A673 (cell line): ENCODE measurements at regions not wholly inside any gene's neighbourhood (a gene's known extent, or its start where the extent isn't known, plus 50 kb on each side); places are given as distances from the start of the nearest gene placed in this dataset.

Source experiments
- EZH2 ChIP-seq: fragments of 200-600 bp; sonication (generic); IDR thresholded peaks from 2 replicates; pipeline ENCODE4 v1.6.1; 2017; ENCODE audit warnings: borderline replicate concordance, low read depth, mild to moderate bottlenecking, mixed read lengths, antibody characterized with exemption, low read length; ENCODE audit not compliant: poor library complexity, severe bottlenecking
- TF ChIP-seq, protein P1 (sequence below): fragments of 300-800, 200-600 bp; sonication (generic); conservative IDR thresholded peaks from 2 replicates; pipeline ENCODE4 v1.5.1; 2017; ENCODE audit warnings: low read depth, mild to moderate bottlenecking, antibody characterized with exemption, low read length, moderate library complexity, mixed read lengths

DNA sequence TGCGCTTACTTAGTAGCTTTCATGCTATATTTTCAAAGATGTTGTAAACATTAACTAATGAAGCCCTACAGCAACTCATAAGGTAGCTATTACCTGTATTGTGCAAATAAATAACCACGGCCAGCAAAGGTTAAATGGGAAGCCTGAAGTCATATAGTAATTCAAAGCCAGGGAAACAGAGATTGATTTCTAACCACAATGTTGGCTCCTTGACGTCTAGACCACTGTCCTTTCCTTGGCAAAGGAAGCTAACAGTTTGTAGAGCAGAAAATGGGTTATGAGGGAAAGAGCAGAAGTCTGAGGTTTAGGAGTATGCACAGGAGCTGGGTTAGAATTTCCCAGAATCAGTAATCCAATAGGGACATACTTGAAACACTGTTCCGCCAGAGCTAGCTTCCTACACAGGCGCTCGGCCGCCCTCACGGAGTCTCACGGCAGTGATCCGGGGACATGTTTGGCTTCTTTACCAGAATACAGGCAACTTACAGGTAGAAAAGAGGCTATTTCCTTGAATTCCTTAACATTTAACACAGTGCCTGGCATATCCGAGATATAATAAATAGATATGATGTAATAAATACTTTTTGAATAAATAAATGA lies 298.8 kb upstream of the LYPLAL1 start:
- TF ChIP-seq, protein P1, sequence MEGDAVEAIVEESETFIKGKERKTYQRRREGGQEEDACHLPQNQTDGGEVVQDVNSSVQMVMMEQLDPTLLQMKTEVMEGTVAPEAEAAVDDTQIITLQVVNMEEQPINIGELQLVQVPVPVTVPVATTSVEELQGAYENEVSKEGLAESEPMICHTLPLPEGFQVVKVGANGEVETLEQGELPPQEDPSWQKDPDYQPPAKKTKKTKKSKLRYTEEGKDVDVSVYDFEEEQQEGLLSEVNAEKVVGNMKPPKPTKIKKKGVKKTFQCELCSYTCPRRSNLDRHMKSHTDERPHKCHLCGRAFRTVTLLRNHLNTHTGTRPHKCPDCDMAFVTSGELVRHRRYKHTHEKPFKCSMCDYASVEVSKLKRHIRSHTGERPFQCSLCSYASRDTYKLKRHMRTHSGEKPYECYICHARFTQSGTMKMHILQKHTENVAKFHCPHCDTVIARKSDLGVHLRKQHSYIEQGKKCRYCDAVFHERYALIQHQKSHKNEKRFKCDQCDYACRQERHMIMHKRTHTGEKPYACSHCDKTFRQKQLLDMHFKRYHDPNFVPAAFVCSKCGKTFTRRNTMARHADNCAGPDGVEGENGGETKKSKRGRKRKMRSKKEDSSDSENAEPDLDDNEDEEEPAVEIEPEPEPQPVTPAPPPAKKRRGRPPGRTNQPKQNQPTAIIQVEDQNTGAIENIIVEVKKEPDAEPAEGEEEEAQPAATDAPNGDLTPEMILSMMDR, result no peak
- TF ChIP-seq EZH2, result no peak
